ENCODE measurements at regions not wholly inside any gene's neighbourhood (a gene's known extent, or its start where the extent isn't known, plus 50 kb on each side); places are given as distances from the start of the nearest gene placed in this dataset.

- no peaks in the 10 kb centered on the region for H4K20me1 ChIP-seq (ENCODE audit: control insufficient read depth, insufficient read depth)
- no peak overlapping the region for H3K4me3 ChIP-seq
- ChIA-PET SMC1A (ENCODE audit: uncharacterized antibody, unreplicated experiment) (interaction anchor here (0.6 to 1.7 kb wide), 3 partner anchors 35 to 557 kb away, joined by 3 to 5 read pairs (median 3); no protein-coding TSS in a partner anchor), POLR2A (no interaction called here), RAD21 (ENCODE audit: unreplicated experiment) (interaction anchor here (3.3 kb wide), 1 partner anchor 13 kb away, joined by 15 read pairs; no protein-coding TSS in a partner anchor), CTCF (interaction anchor here (1.1 to 4.3 kb wide), 2 partner anchors 15 to 228 kb away, joined by 3 to 65 read pairs; no protein-coding TSS in a partner anchor)
- FAIRE-seq (no peak), ATAC-seq (no peak), DNase-seq (ENCODE audit: low read depth, low spot score) (no peak)
- H3K9ac ChIP-seq (ENCODE audit: control insufficient read depth, insufficient read depth, low read length), result no peak overlapping the region
- WGBS (ENCODE audit: insufficient coverage, insufficient replicate concordance, low lambda C conversion rate, missing lambda C conversion rate), result 47% methylated on average over 4 of the region's 4 CpGs
- intact Hi-C loops (cut with micrococcal nuclease; ENCODE audit: unreplicated experiment) (loop anchor here (5.0 kb wide), 2 partner anchors 227 to 798 kb away; no protein-coding TSS in a partner anchor), in situ Hi-C loops (cut with MboI) (no loop called here)
- no peaks in the 10 kb centered on the region; a peak in 1 of 4 replicates for H3K27me3 ChIP-seq (replicated peaks in 1 of 2; ENCODE audit: control insufficient read depth in 2 of 2, insufficient read depth in 2 of 2, low read length in 1 of 2)
- BruUV-seq (replicated peaks), result no TSS peak
- H3K36me3 ChIP-seq (ENCODE audit: control insufficient read depth in 2 of 2, insufficient read depth in 2 of 2, low read length in 1 of 2), result no peaks in the 10 kb centered on the region
- H3K79me2 ChIP-seq (ENCODE audit: control insufficient read depth, insufficient read depth, low read length), result no peaks in the 10 kb centered on the region
- no peak overlapping the region for H3K4me2 ChIP-seq (ENCODE audit: control insufficient read depth, insufficient read depth)
- H2AFZ ChIP-seq (ENCODE audit: control insufficient read depth, low read depth, low read length), result no peak overlapping the region
- H3K27ac ChIP-seq (ENCODE audit: control insufficient read depth, insufficient read depth), result no peak overlapping the region
- H3K9me3 ChIP-seq (replicated peaks; ENCODE audit: control insufficient read depth, insufficient read depth, low read length), result no peaks in the 10 kb centered on the region; the same call in 2 of the 3 replicates
- H3K4me1 ChIP-seq (ENCODE audit: control insufficient read depth, insufficient read depth, low read length), result 0 out of 2 replicates have a peak, but pooled peaks cover 5% of the 10 kb centered on the region
- no peak for TF ChIP-seq HDAC2 (IDR thresholded peaks at IDR 0.05)
- TF ChIP-seq TBL1XR1 (IDR thresholded peaks at IDR 0.05; ENCODE audit: low read depth, low read length), result no peak
- TF ChIP-seq ZNF592 (IDR thresholded peaks at IDR 0.05), result no peak
- TF ChIP-seq ASH2L (IDR thresholded peaks at IDR 0.05; ENCODE audit: borderline replicate concordance, low read depth), result no peak
- TF ChIP-seq ZBTB40 (IDR thresholded peaks at IDR 0.05; ENCODE audit: borderline replicate concordance), result no peak
- TF ChIP-seq REST (IDR thresholded peaks at IDR 0.05; ENCODE audit: low read depth, low read length), result no peak
- no peak for TF ChIP-seq CHD4 (IDR thresholded peaks at IDR 0.05)
- no peak for TF ChIP-seq CBX3 (IDR thresholded peaks at IDR 0.05; ENCODE audit: borderline replicate concordance, low read depth)
- no peak for TF ChIP-seq SUZ12 (IDR thresholded peaks at IDR 0.05; ENCODE audit: unreplicated experiment)
- no peak for TF ChIP-seq CHD1 (IDR thresholded peaks at IDR 0.05; ENCODE audit: low read depth, low read length)
- no peak for TF ChIP-seq POLR2AphosphoS5 (IDR thresholded peaks at IDR 0.05; ENCODE audit: low read length)
- no peak for TF ChIP-seq CREB1 (IDR thresholded peaks at IDR 0.05; ENCODE audit: low read depth)
- TF ChIP-seq SMAD1 (IDR thresholded peaks at IDR 0.05; ENCODE audit: low read depth, partially characterized antibody), result no peak
These were observed 69.3 kb upstream of the PDZD8 start for GRCh38 chr10:117444497-117445040.
